H1 (cell line): ENCODE measurements at regions not wholly inside any gene's neighbourhood (a gene's known extent, or its start where the extent isn't known, plus 50 kb on each side); places are given as distances from the start of the nearest gene placed in this dataset.

Experiments
- JUN ChIP-seq: IDR thresholded peaks from 2 replicates; pipeline ENCODE4 v1.6.1; 2011; ENCODE audit warnings: low read depth, mild to moderate bottlenecking, improper control_type of control experiment, low read length
- PHF8 ChIP-seq: fragments of 200-600 bp; sonication (generic); conservative IDR thresholded peaks from 2 replicates; pipeline ENCODE4 v1.7.1; 2012; ENCODE audit warnings: low read depth, mild to moderate bottlenecking, inconsistent platforms, low read length, moderate library complexity
- TBP ChIP-seq: IDR thresholded peaks from 2 replicates; pipeline ENCODE4 v1.6.1; 2011; ENCODE audit warnings: low read depth, low read length, improper control_type of control experiment
- TF ChIP-seq, protein P1 (sequence below): IDR thresholded peaks from 2 replicates; pipeline ENCODE4 v1.6.1; 2012; ENCODE audit warnings: inconsistent platforms

- TF ChIP-seq JUN (no peak), TBP (no peak), PHF8 (no peak)
- TF ChIP-seq, protein P1, sequence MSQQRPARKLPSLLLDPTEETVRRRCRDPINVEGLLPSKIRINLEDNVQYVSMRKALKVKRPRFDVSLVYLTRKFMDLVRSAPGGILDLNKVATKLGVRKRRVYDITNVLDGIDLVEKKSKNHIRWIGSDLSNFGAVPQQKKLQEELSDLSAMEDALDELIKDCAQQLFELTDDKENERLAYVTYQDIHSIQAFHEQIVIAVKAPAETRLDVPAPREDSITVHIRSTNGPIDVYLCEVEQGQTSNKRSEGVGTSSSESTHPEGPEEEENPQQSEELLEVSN, result no peak
These were observed 180.2 kb downstream of the RBM46 start (continued) for GRCh38 chr4:154961263-154961662.
